Breast epithelium (tissue), 3 donors: ENCODE measurements at regions not wholly inside any gene's neighbourhood (a gene's known extent, or its start where the extent isn't known, plus 50 kb on each side); places are given as distances from the start of the nearest gene placed in this dataset.

Experiments used
- CTCF ChIP-seq, 3 donors: fragments of 450-650 bp; IDR thresholded peaks; one replicate each; pipeline ENCODE4 v1.5.1; 2016 to 2017; ENCODE audit warnings: antibody characterized with exemption in 3 of 3, mild to moderate bottlenecking in 3 of 3, moderate library complexity in 3 of 3
- POLR2A ChIP-seq: fragments of 450-650 bp; IDR thresholded peaks from one replicate; pipeline ENCODE4 v1.6.1; 2016; ENCODE audit warnings: antibody characterized with exemption, mild to moderate bottlenecking, moderate library complexity
- POLR2AphosphoS5 ChIP-seq, 3 donors: sonication (generic); formaldehyde crosslinking; IDR thresholded peaks; one replicate each; pipeline ENCODE4 v1.6.1; 2017; ENCODE audit warnings: antibody characterized with exemption in 3 of 3

- TF ChIP-seq CTCF (IDR thresholded peaks at IDR 0.05) (no peak), POLR2A (no peak), POLR2AphosphoS5 (IDR thresholded peaks at IDR 0.05) (no peak)
These were observed 472.9 kb downstream of the GBA3 start for GRCh38 chr4:23165669-23166068.
